ENCODE measurements at regions not wholly inside any gene's neighbourhood (a gene's known extent, or its start where the extent isn't known, plus 50 kb on each side); places are given as distances from the start of the nearest gene placed in this dataset.

DNA sequence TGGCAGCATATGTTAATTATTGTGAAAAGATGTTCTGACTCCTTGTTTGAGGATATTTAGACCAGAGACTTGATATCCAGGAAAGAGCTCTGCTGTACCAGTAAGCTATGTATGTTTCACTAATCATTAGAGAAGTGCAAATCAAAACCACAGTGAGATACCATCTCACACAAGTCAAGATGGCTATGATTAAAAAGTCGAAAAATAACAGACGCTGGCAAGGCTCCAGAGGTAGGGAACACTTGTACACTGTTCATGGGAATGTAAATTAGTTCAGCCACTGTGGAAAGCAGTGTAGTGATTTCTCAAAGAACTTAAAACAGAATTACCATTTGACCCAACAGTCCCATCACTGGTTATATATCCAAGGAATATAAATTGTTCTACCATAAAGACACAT lies 171.6 kb downstream of the DPY19L2 start:
- TF ChIP-seq POLR2A (IDR thresholded peaks at IDR 0.05) = no peak
- TF ChIP-seq, protein P1, sequence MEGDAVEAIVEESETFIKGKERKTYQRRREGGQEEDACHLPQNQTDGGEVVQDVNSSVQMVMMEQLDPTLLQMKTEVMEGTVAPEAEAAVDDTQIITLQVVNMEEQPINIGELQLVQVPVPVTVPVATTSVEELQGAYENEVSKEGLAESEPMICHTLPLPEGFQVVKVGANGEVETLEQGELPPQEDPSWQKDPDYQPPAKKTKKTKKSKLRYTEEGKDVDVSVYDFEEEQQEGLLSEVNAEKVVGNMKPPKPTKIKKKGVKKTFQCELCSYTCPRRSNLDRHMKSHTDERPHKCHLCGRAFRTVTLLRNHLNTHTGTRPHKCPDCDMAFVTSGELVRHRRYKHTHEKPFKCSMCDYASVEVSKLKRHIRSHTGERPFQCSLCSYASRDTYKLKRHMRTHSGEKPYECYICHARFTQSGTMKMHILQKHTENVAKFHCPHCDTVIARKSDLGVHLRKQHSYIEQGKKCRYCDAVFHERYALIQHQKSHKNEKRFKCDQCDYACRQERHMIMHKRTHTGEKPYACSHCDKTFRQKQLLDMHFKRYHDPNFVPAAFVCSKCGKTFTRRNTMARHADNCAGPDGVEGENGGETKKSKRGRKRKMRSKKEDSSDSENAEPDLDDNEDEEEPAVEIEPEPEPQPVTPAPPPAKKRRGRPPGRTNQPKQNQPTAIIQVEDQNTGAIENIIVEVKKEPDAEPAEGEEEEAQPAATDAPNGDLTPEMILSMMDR (IDR thresholded peaks at IDR 0.05) = no peak
- no peak for TF ChIP-seq EP300 (IDR thresholded peaks at IDR 0.05)
